Astrocyte (in vitro differentiated cells and primary cell): ENCODE measurements at regions not wholly inside any gene's neighbourhood (a gene's known extent, or its start where the extent isn't known, plus 50 kb on each side); places are given as distances from the start of the nearest gene placed in this dataset.

ENCODE experiments used
- DNase-seq: peaks from one replicate; pipeline ENCODE4 v3.0.0-alpha.2; 2010; ENCODE audit warnings: low read depth
- FAIRE-seq: peaks from 2 replicates; lab custom pipeline; 2011; peaks lifted over from hg19 to GRCh38; lab: Jason Lieb, UNC
- H2AFZ ChIP-seq: 2 replicates; pipeline ENCODE4 v1.6.0; 2012; ENCODE audit warnings: low read depth, low read length, inconsistent platforms
- H3K27ac ChIP-seq: 2 replicates; pipeline ENCODE4 v1.5.1; 2011; ENCODE audit warnings: low read depth, low read length, inconsistent platforms
- H3K27me3 ChIP-seq: 2 replicates; pipeline ENCODE4 v1.6.0; 2011; ENCODE audit warnings: low read length, inconsistent platforms; ENCODE audit not compliant: insufficient read depth
- H3K36me3 ChIP-seq: 2 replicates; pipeline ENCODE4 v1.5.1; 2011; ENCODE audit warnings: low read length, inconsistent platforms; ENCODE audit not compliant: insufficient read depth
- H3K4me1 ChIP-seq: 2 replicates; pipeline ENCODE4 v1.5.1; 2011; ENCODE audit warnings: low read length, inconsistent platforms; ENCODE audit not compliant: insufficient read depth
- H3K4me2 ChIP-seq: 2 replicates; pipeline ENCODE4 v1.6.0; 2012; ENCODE audit warnings: low read length, inconsistent platforms
- H3K4me3 ChIP-seq: 2 replicates; pipeline ENCODE4 v1.5.1; 2011; ENCODE audit warnings: low read depth, mild to moderate bottlenecking, low read length, inconsistent platforms; ENCODE audit not compliant: insufficient read depth
- H3K79me2 ChIP-seq: 2 replicates; pipeline ENCODE4 v1.6.0; 2012; ENCODE audit warnings: mild to moderate bottlenecking, low read length, inconsistent platforms; ENCODE audit not compliant: insufficient read depth
- H3K9ac ChIP-seq: 2 replicates; pipeline ENCODE4 v1.6.0; 2012; ENCODE audit warnings: mild to moderate bottlenecking, low read length, inconsistent platforms
- H3K9me3 ChIP-seq: 2 replicates; pipeline ENCODE4 v1.5.1; 2012; ENCODE audit warnings: low read depth, mild to moderate bottlenecking, low read length, inconsistent platforms; ENCODE audit not compliant: insufficient read depth
- H4K20me1 ChIP-seq: 2 replicates; pipeline ENCODE4 v1.6.0; 2012; ENCODE audit warnings: low read length, inconsistent platforms; ENCODE audit not compliant: insufficient read depth
- H3K27ac Mint-ChIP-seq: one replicate; pipeline ENCODE4 v1.8.0; 2021; ENCODE audit warnings: mild to moderate bottlenecking, mixed read lengths; ENCODE audit not compliant: unreplicated experiment
- H3K27me3 Mint-ChIP-seq: one replicate; pipeline ENCODE4 v1.8.0; 2021; ENCODE audit warnings: low read depth, mixed read lengths; ENCODE audit not compliant: unreplicated experiment
- H3K36me3 Mint-ChIP-seq: one replicate; pipeline ENCODE4 v1.8.0; 2021; ENCODE audit warnings: low read depth, mixed read lengths; ENCODE audit not compliant: unreplicated experiment
- H3K4me1 Mint-ChIP-seq: one replicate; pipeline ENCODE4 v1.8.0; 2021; ENCODE audit warnings: low read depth, mixed read lengths; ENCODE audit not compliant: unreplicated experiment
- H3K4me3 Mint-ChIP-seq: one replicate; pipeline ENCODE4 v1.8.0; 2021; ENCODE audit warnings: mild to moderate bottlenecking, moderate library complexity, mixed read lengths; ENCODE audit not compliant: unreplicated experiment
- H3K9me3 Mint-ChIP-seq: one replicate; pipeline ENCODE4 v1.8.0; 2021; ENCODE audit warnings: mild to moderate bottlenecking, mixed read lengths; ENCODE audit not compliant: unreplicated experiment
- CTCF ChIP-seq: IDR thresholded peaks from 2 replicates; pipeline ENCODE4 v1.5.1; 2011; ENCODE audit warnings: low read depth, mild to moderate bottlenecking, inconsistent platforms, low read length, moderate library complexity; ENCODE audit not compliant: insufficient read depth
- EZH2 ChIP-seq: IDR thresholded peaks from 2 replicates; pipeline ENCODE4 v1.6.1; 2012; ENCODE audit warnings: mild to moderate bottlenecking, low read length, inconsistent platforms; ENCODE audit not compliant: insufficient read depth

GRCh38 chr21:39109163-39109530 is 74.1 kb downstream of the PSMG1 start:
- Mint-ChIP-seq H3K27me3 (peaks cover 23% of the 10 kb centered on the region), H3K9me3 (peaks cover 15% of the 10 kb centered on the region), H3K4me3 (no peak overlapping the region), H3K36me3 (peaks cover 8% of the 10 kb centered on the region), H3K4me1 (peaks cover under 1% of the 10 kb centered on the region), H3K27ac (no peak overlapping the region)
- no peak overlapping the region for H3K4me3 ChIP-seq
- peaks cover 9% of the 10 kb centered on the region for H3K27me3 ChIP-seq
- TF ChIP-seq EZH2 = no peak
- no peak for TF ChIP-seq CTCF
- H3K36me3 ChIP-seq = no peaks in the 10 kb centered on the region
- H2AFZ ChIP-seq = no peak overlapping the region
- no peaks in the 10 kb centered on the region for H3K79me2 ChIP-seq
- no peak overlapping the region for H3K27ac ChIP-seq
- H3K4me2 ChIP-seq = no peak overlapping the region
- DNase-seq = no peak
- H3K9ac ChIP-seq = no peak overlapping the region
- peaks cover 4% of the 10 kb centered on the region for H3K4me1 ChIP-seq
- no peak for FAIRE-seq
- no peaks in the 10 kb centered on the region for H4K20me1 ChIP-seq
- H3K9me3 ChIP-seq = no peaks in the 10 kb centered on the region

GRCh38 chr21:39108291-39109162 is 74.7 kb downstream of the PSMG1 start:
- Mint-ChIP-seq H3K4me3 (no peak overlapping the region), H3K9me3 (peaks cover 15% of the 10 kb centered on the region), H3K4me1 (no peaks in the 10 kb centered on the region), H3K27me3 (peaks cover 24% of the 10 kb centered on the region), H3K36me3 (peaks cover 8% of the 10 kb centered on the region), H3K27ac (no peak overlapping the region)
- H3K27me3 ChIP-seq = peaks cover 9% of the 10 kb centered on the region
- H3K4me2 ChIP-seq = no peak overlapping the region
- no peak overlapping the region for H3K27ac ChIP-seq
- TF ChIP-seq CTCF (no peak), EZH2 (no peak)
- no peaks in the 10 kb centered on the region for H3K36me3 ChIP-seq
- no peak for DNase-seq
- H2AFZ ChIP-seq = no peak overlapping the region
- no peak overlapping the region for H3K4me3 ChIP-seq
- no peaks in the 10 kb centered on the region for H3K4me1 ChIP-seq
- no peak for FAIRE-seq
- peaks cover 2% of the 10 kb centered on the region for H3K9me3 ChIP-seq
- no peaks in the 10 kb centered on the region for H3K79me2 ChIP-seq
- no peaks in the 10 kb centered on the region for H4K20me1 ChIP-seq
- H3K9ac ChIP-seq = no peak overlapping the region

GRCh38 chr21:39107739-39108138 is 75.5 kb downstream of the PSMG1 start:
- H3K27ac Mint-ChIP-seq = no peak overlapping the region
- Histone ChIP-seq H3K79me2 (no peaks in the 10 kb centered on the region), H2AFZ (no peak overlapping the region), H3K27me3 (peaks cover 9% of the 10 kb centered on the region), H3K9ac (no peak overlapping the region), H4K20me1 (no peaks in the 10 kb centered on the region), H3K9me3 (peaks cover 4% of the 10 kb centered on the region), H3K4me1 (no peaks in the 10 kb centered on the region), H3K4me3 (no peak overlapping the region), H3K36me3 (no peaks in the 10 kb centered on the region), H3K27ac (no peak overlapping the region), H3K4me2 (no peak overlapping the region)
- DNase-seq (no peak), FAIRE-seq (no peak)
- H3K27me3 Mint-ChIP-seq = peaks cover 27% of the 10 kb centered on the region
- H3K4me3 Mint-ChIP-seq = no peak overlapping the region
- TF ChIP-seq CTCF (no peak), EZH2 (no peak)
- H3K4me1 Mint-ChIP-seq = no peaks in the 10 kb centered on the region
- H3K36me3 Mint-ChIP-seq = peaks cover 10% of the 10 kb centered on the region
- peaks cover 15% of the 10 kb centered on the region for H3K9me3 Mint-ChIP-seq
